GM19035 (cell line): ENCODE measurements at regions not wholly inside any gene's neighbourhood (a gene's known extent, or its start where the extent isn't known, plus 50 kb on each side); places are given as distances from the start of the nearest gene placed in this dataset.

Experiments
- ATAC-seq: cut with Tn5 transposase; IDR thresholded peaks from one replicate; pipeline ENCODE4 v1.9.1; 2021; ENCODE audit not compliant: unreplicated experiment

GRCh38 chr5:96340357-96340756 lies 92.7 kb downstream of the PCSK1 start:
- no peak for ATAC-seq

- ATAC-seq: no peak
Observed at GRCh38 chr5:96339862-96340261, 93.2 kb downstream of the PCSK1 start.

GRCh38 chr5:96338624-96339415 lies 94.2 kb downstream of the PCSK1 start:
- no peak for ATAC-seq

GRCh38 chr5:96338091-96338490 lies 95.0 kb downstream of the PCSK1 start:
- peak; percentile 58 for ATAC-seq

- ATAC-seq: no peak
Observed at GRCh38 chr5:96337048-96337781, 95.8 kb downstream of the PCSK1 start.

- ATAC-seq: no peak
Observed at GRCh38 chr5:96336351-96336985, 96.6 kb downstream of the PCSK1 start.

GRCh38 chr5:96335873-96336272 lies 97.2 kb downstream of the PCSK1 start:
- no peak for ATAC-seq

- ATAC-seq: no peak
Observed at GRCh38 chr5:96333391-96333790, 99.7 kb downstream of the PCSK1 start.

- no peak for ATAC-seq
Observed at GRCh38 chr5:96332535-96333366, 100.3 kb downstream of the PCSK1 start.

- no peak for ATAC-seq
Observed at GRCh38 chr5:96331681-96332361, 101.2 kb downstream of the PCSK1 start.

- no peak for ATAC-seq
Observed at GRCh38 chr5:96331210-96331609, 101.8 kb downstream of the PCSK1 start.

GRCh38 chr5:96330530-96331140 lies 102.4 kb downstream of the PCSK1 start:
- no peak for ATAC-seq

- no peak for ATAC-seq
Observed at GRCh38 chr5:96329886-96330529, 103.0 kb downstream of the PCSK1 start.

GRCh38 chr5:96329289-96329688 lies 103.8 kb downstream of the PCSK1 start:
- ATAC-seq: no peak

- ATAC-seq: no peak
Observed at GRCh38 chr5:96327722-96328121, 105.3 kb downstream of the PCSK1 start.

- ATAC-seq: peak; percentile 83
Observed at GRCh38 chr5:96326902-96327301, 106.1 kb downstream of the PCSK1 start.

GRCh38 chr5:96324708-96325107 lies 108.3 kb downstream of the PCSK1 start:
- no peak for ATAC-seq

- no peak for ATAC-seq
Observed at GRCh38 chr5:96322865-96323264, 110.2 kb downstream of the PCSK1 start.

- no peak for ATAC-seq
Observed at GRCh38 chr5:96322217-96322616, 110.8 kb downstream of the PCSK1 start.

- ATAC-seq: no peak
Observed at GRCh38 chr5:96321345-96321744, 111.7 kb downstream of the PCSK1 start.
